ENCODE measurements at regions not wholly inside any gene's neighbourhood (a gene's known extent, or its start where the extent isn't known, plus 50 kb on each side); places are given as distances from the start of the nearest gene placed in this dataset.
A peak's percentile ranks its signal among the peaks of the same experiment; 100 is the strongest.
"Not testable (repeated sequence)": the region's sequence is repeated elsewhere in the genome, so short reads cannot be mapped to it uniquely, and the experiment has no call there.

GRCh38 chr14:89743828-89744227 lies 210.7 kb downstream of the EFCAB11 start:
- DNase-seq (ENCODE audit: low spot score): no peak

DNA sequence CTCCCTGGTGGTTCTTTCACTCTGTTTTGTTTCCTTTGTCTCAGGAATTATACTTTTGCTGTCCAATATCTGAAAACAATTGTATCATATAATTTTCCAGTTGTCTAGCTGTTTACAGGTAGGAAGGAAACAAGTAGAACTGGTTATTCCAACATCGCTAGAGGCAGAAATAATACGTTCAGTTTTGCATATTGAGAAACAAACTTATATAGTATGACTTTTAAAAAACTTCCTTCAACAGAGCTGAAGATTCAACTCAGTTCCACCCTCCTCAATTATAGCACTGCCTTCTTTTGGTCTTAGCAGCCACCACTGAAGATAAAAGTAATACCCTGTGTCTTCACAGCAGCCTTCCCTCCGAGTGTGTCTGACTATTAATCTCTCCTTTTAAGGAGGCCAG lies 214.3 kb downstream of the EFCAB11 start:
- DNase-seq (ENCODE audit: low spot score): no peak

- no peak for DNase-seq (ENCODE audit: low spot score)
These were observed 217.6 kb downstream of the EFCAB11 start for GRCh38 chr14:89736881-89737280.

GRCh38 chr14:89731396-89731933 lies 223.1 kb downstream of the EFCAB11 start:
- no peak for DNase-seq (ENCODE audit: low spot score)

- DNase-seq (ENCODE audit: low spot score): no peak
These were observed 223.8 kb downstream of the EFCAB11 start for GRCh38 chr14:89730687-89731086.

DNA sequence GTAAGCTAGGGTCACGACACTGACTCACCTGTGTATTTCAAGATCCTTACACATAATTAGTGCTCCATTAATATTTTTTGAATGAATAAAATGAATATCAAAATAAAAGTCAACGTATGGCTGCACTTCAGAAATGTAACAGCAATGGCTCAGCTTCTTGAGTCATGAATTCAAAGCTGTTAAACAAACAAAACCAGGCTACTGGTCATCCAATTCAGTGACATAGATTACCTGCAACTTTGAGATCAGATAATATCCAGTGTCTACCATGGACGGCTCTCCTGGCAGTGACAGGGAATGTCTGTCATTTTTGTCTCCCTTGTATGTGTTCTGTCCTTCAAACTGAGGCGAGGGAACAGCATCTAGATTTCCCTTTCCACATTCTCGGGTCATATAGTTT lies 225.6 kb downstream of the EFCAB11 start:
- no peak for DNase-seq (ENCODE audit: low spot score)

- not testable (repeated sequence) for DNase-seq (ENCODE audit: low spot score)
These were observed 228.3 kb downstream of the EFCAB11 start for GRCh38 chr14:89726226-89726625.

DNA sequence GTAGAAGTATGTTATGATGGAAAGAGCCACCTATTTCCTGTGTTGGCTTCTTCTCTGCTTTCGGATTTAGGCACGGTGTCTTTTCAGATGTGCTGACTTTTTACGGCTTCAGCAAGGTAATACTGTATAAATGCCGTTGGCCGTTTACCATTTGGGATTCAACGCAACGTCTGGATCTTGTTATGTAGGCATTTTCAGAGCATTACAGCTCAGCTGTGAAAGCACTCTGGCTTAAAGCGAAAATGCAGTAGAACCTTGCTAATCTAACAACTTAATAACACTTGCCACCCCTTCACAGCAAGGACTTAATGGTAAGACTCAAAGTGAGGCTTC lies 229.9 kb downstream of the EFCAB11 start:
- no peak for DNase-seq (ENCODE audit: low spot score)

GRCh38 chr14:89723930-89724627 lies 230.5 kb downstream of the EFCAB11 start:
- no peak for DNase-seq (ENCODE audit: low spot score)

DNA sequence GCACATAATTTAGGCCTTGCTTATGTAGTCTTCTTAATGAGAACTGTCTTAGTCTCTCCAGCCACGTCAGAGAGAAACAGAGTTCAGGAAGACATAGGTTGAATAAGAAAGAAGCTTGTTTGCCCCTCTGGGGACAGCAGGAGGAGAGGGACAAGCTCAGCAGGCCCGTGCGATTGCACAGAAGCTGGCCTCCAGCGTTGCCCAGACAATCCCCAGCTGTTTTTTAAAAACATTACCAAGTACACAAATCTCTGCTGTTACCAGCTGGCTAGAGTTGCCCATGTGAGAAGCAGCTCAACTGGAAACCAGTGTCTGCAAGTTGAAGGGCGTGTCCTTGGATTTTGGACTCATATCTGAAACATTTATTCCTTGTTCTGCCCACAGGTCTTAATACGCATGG lies 232.6 kb downstream of the EFCAB11 start:
- DNase-seq (ENCODE audit: low spot score): no peak

DNA sequence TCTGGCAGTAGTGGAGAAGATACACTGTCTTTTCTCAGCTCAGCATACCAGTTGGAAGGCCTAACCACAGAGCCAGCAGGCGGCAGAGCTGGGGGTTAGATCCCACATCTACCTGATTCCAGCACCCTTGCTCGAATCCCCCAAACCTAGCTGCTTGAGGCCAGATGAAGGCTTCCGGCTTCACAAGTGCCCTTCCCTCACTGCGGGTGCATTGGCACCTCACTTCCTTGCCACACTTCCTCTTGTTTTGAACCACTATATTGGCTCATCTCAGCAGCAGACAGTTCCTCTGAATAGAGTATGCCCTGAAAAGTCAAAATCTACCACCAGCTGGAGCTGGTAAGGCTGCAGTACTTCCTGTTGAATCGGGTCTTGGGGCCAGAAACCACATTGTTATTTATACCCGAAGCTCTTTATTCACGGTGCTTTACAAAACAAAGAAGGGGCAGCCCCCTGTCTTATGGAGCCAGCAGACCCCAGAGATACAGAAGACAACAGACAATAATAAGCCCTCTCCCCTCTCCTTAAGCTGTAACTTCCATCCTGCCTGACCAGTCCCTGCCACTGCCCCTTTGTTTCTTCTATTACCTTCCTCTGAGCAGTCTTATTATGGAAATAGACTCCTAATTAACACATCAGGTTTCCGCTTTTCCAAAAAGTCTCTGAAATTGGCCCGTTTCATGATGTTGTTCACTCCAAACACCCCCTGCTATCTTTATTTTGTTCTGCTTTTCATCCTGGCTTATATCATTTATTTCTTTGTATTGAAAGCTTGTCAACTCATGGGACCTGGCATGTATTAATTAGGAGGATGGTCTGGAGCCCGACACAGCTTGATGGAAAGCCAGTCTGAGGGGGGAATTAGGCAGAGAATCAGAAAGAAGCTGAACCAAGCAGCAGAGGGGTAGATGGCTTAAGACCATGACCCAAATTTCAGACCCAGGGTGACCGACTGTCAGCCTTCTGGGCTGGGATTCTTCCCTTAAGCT lies 233.5 kb downstream of the EFCAB11 start:
- no peak for DNase-seq (ENCODE audit: low spot score)

GRCh38 chr14:89720076-89720687 lies 234.3 kb downstream of the EFCAB11 start:
- no peak for DNase-seq (ENCODE audit: low spot score)

- no peak for DNase-seq (ENCODE audit: low spot score)
These were observed 235.0 kb downstream of the EFCAB11 start for GRCh38 chr14:89719366-89720075.

DNA sequence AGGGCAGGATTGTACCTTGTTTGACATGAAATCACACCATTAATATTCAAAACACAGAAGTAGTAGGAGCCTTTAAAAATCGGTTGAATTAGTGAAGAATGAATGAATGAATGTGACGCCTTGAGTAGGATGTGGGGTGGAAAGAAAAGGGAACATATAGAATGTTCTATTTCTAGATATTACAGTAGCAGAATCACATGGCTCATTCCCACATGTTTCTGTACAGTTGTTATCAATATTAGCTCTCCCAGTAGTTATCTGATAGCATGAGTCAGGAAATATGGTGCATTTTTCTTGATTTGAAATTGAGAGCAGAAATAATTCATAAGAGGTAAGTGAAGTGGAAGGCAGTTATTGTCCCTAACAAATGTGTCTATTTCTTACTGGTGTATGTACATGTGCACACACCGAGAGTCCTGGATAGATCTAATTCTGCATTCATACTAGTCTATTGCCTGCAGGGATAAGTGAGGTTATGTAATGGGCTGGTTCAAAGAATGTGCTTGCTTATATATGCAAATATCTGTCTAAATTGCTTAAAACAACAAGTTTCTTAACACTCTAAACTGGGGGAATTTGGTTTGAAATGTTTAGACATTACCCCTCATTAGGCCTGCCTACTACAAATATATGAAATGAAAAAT lies 245.4 kb downstream of the EFCAB11 start:
- no peak for DNase-seq (ENCODE audit: low spot score)

GRCh38 chr14:89707086-89707485 lies 247.4 kb downstream of the EFCAB11 start:
- no peak for DNase-seq (ENCODE audit: low spot score)

- DNase-seq (ENCODE audit: low spot score): no peak
These were observed 251.7 kb downstream of the EFCAB11 start for GRCh38 chr14:89702876-89703200.

- no peak for DNase-seq (ENCODE audit: low spot score)
These were observed 252.3 kb downstream of the EFCAB11 start for GRCh38 chr14:89702073-89702875.

DNA sequence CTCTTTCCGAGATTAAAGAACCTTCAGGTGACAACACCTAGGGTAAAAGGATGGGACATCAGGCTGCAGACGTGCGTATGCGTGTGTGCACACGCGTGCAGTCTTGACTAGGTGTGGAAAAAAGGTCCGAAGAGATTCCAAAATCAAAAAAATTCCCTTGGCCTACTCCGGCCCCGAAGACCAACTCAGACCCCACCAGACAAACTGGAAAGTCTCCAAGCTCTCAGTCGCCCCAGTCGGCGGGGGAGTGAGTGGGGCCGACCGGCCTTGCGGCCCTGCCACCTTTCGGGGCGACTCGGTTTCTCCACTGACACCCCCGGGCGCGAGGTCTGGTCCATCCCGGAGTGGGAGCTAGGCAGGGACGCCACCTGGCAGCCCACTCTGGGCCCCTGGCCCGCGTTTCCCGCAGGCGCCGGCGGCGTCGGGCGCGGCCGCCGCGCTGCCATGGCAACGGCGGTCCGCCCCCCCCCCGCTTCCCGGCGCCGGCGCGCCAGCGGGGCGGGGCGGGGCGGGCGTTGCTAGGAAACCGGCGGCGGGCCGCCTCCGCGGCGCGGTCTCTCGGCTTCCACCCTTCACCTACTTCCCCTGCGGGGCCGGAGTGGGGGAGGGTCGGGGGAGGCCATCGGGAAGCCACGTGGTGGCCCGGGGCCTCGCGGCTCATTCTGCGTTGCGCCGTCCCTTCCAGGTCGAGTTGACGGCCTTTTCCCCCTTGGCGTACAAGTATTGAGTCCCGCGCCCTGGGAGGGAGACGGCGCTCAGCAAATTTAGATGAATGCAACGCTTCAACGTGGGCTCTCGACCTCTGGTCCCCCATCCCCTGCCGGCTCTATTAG lies 253.1 kb downstream of the EFCAB11 start:
- DNase-seq (ENCODE audit: low spot score): peak; percentile 74

- DNase-seq (ENCODE audit: low spot score): no peak
These were observed 253.7 kb downstream of the EFCAB11 start for GRCh38 chr14:89700801-89701200.

GRCh38 chr14:89699071-89699470 lies 255.5 kb downstream of the EFCAB11 start:
- no peak for DNase-seq (ENCODE audit: low spot score)
